Panc1 (cell line): ENCODE measurements at regions not wholly inside any gene's neighbourhood (a gene's known extent, or its start where the extent isn't known, plus 50 kb on each side); places are given as distances from the start of the nearest gene placed in this dataset.

ENCODE experiments used
- CTCF ChIP-seq: fragments of 450-650 bp; IDR thresholded peaks from 2 replicates; pipeline ENCODE4 v1.5.1; 2017; ENCODE audit warnings: mild to moderate bottlenecking
- POLR2AphosphoS5 ChIP-seq: IDR thresholded peaks from 2 replicates; pipeline ENCODE4 v1.6.1; 2012; ENCODE audit warnings: mild to moderate bottlenecking, low read depth, low read length, moderate library complexity
- REST ChIP-seq, 2 experiments: IDR thresholded peaks; 2 replicates each; pipeline ENCODE4 v1.6.1; 2011 to 2012; ENCODE audit warnings: low read depth in 2 of 2, control low read depth in 1 of 2, low read length in 1 of 2, mild to moderate bottlenecking in 1 of 2, moderate library complexity in 1 of 2; ENCODE audit not compliant: insufficient read depth in 1 of 2
- SIN3A ChIP-seq: IDR thresholded peaks from 2 replicates; pipeline ENCODE4 v1.6.1; 2012; ENCODE audit warnings: low read depth, mild to moderate bottlenecking, low read length, moderate library complexity, borderline replicate concordance; ENCODE audit not compliant: insufficient read depth
- TCF7L2 ChIP-seq: IDR thresholded peaks from 2 replicates; pipeline ENCODE4 v1.6.1; 2011; ENCODE audit warnings: mild to moderate bottlenecking, low read depth, low read length, inconsistent platforms

- TF ChIP-seq CTCF: no peak
- no peak for TF ChIP-seq REST (IDR thresholded peaks at IDR 0.05; ENCODE audit: insufficient read depth in 1 of 2, low read depth in 2 of 2, low read length in 1 of 2)
- no peak for TF ChIP-seq POLR2AphosphoS5
- no peak for TF ChIP-seq TCF7L2
- no peak for TF ChIP-seq SIN3A
Measured at GRCh38 chr10:33459602-33460001, 125.1 kb upstream of the NRP1 start.
